NCI-H69 (cell line): ENCODE measurements at regions not wholly inside any gene's neighbourhood (a gene's known extent, or its start where the extent isn't known, plus 50 kb on each side); places are given as distances from the start of the nearest gene placed in this dataset.

Experiments
- DNase-seq: peaks from one replicate; lab custom pipeline; 2025; lab: John Stamatoyannopoulos, UW

DNA sequence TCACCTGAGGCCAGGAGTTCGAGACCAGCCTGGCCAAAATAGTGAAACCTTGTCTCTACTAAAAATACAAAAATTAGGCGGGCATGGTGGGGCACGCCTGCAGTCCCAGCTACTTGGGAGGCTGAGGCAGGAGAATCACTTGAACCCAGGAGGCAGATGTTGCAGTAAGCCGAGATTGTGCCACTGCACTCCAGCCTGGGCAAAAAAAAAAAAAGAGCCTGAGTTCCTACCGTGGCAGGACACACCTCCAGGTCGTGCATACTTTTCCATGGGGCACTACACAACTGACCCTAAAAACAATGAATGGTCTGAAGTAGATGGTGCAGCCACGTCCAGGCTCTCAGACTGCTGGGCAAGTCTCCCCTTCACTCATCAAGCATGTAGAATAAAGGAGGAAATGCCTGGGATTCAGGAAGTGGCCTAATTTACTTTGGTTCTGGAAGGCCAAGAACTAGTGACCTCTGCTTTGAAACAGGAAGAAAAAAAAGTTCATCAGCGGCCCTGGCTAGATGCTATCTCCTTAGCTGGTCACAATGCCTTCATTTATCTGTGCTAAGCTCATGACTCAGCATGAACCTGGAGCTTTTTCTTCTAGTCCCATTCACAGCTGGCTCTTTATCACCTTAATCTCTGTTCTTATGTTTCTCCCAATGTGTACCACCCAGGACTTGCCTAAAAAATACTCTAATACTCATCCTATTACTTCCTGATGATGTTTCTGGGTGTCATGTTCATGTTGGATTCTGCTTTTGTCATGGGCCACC is 55.8 kb upstream of the OR6J1 start:
- no peak for DNase-seq

DNA sequence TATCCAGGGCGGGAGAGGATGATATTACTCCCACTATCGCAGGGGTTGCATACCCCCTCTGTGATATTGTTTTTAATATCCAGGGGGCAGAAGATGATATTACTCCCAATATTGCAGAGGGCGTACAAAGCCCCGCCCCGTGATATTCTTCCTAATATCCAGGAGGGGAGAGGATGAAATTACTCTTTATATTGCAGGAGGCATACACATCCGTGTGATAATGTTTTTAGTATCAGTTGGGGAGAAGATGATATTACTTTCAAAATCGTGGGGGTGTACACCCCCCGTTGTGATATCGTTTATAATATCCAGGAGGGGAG is 52.9 kb upstream of the OXA1L start:
- DNase-seq = peak; percentile 58

DNA sequence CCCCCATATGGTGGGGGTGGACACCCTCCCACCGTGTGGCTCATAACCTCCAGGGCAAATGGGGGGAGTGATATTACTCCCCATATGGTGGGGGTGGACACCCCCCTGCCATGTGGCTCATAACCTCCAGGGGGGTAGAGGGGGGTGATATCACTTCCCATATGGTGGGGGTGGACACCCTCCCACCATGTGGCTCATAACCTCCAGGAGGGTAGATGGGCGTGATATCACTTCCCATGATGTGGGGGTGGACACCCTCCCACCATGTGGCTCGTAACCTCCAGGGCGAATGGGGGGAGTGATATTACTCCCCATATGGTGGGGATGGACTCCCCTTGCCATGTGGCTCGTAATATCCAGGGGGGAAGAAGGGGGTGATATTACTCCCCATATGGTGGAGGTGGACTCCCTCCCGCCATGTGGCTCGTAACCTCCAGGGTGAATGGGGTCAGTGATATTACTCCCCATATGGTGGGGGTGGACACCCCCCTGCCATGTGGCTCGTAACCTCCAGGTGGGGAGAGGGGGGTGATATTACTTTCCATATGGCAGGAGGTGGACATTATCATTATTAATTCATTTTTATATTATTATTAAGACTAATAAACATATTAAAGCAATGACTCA is 51.2 kb upstream of the OXA1L start:
- DNase-seq = peak; percentile 64

DNA sequence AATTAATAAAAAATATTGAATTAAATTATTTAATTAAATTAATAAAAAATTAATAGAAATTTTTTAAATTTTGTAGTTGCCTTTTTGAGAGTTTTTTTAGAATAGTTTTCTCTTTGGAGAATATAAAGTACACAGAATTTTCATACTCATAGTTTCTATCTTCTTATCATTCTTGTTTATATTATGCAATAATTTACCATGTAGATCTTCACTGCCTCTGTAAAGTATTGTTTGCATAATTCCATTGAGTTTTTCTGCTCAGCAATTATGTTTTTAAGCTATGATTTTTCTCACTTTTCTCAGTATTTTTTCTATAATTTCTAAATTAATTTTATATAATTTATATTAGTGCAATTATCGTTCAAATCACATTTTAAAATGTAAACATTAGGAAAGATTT is 50.6 kb upstream of the OXA1L start:
- DNase-seq = no peak
